Cerebellar nuclear complex (tissue), 1 donor: ENCODE measurements at regions not wholly inside any gene's neighbourhood (a gene's known extent, or its start where the extent isn't known, plus 50 kb on each side); places are given as distances from the start of the nearest gene placed in this dataset.
"Not testable (repeated sequence)": the region's sequence is repeated elsewhere in the genome, so short reads cannot be mapped to it uniquely, and the experiment has no call there.

ENCODE experiments used
- DNase-seq, 2 experiments: peaks; one replicate each; lab custom pipeline; 2025; lab: John Stamatoyannopoulos, UW

GRCh38 chr4:170591076-170591475 lies 501.3 kb upstream of the AADAT start:
- DNase-seq, result no peak

GRCh38 chr4:170589597-170590191 lies 499.9 kb upstream of the AADAT start:
- no peak for DNase-seq

- DNase-seq, result no peak
These were observed 492.2 kb upstream of the AADAT start for GRCh38 chr4:170581969-170582368.

- no peak for DNase-seq
These were observed 491.6 kb upstream of the AADAT start for GRCh38 chr4:170581322-170581721.

GRCh38 chr4:170580651-170581050 lies 490.9 kb upstream of the AADAT start:
- DNase-seq, result no peak

- DNase-seq, result no peak
These were observed 449.2 kb upstream of the AADAT start for GRCh38 chr4:170538821-170539473.

GRCh38 chr4:170529748-170530722 lies 440.3 kb upstream of the AADAT start:
- DNase-seq, result no peak

- no peak for DNase-seq
These were observed 436.7 kb upstream of the AADAT start for GRCh38 chr4:170526471-170526870.

- no peak for DNase-seq
These were observed 432.7 kb upstream of the AADAT start for GRCh38 chr4:170522427-170522970.

GRCh38 chr4:170497689-170498088 lies 407.9 kb upstream of the AADAT start:
- no peak for DNase-seq

- no peak for DNase-seq
These were observed 407.4 kb upstream of the AADAT start for GRCh38 chr4:170497112-170497511.

GRCh38 chr4:170491981-170492380 lies 402.2 kb upstream of the AADAT start:
- no peak for DNase-seq

- no peak for DNase-seq
These were observed 386.6 kb upstream of the AADAT start for GRCh38 chr4:170476351-170476750.

GRCh38 chr4:170465429-170465828 lies 375.7 kb upstream of the AADAT start:
- DNase-seq, result no peak

- no peak for DNase-seq
These were observed 374.9 kb upstream of the AADAT start for GRCh38 chr4:170464614-170465197.

- DNase-seq, result no peak
These were observed 357.0 kb upstream of the AADAT start for GRCh38 chr4:170446782-170447181.

GRCh38 chr4:170441146-170441545 lies 351.4 kb upstream of the AADAT start:
- DNase-seq, result not testable (repeated sequence)

- no peak for DNase-seq
These were observed 339.2 kb upstream of the AADAT start for GRCh38 chr4:170428929-170429328.

GRCh38 chr4:170425521-170426143 lies 335.9 kb upstream of the AADAT start:
- no peak for DNase-seq

- DNase-seq, result no peak
These were observed 335.3 kb upstream of the AADAT start for GRCh38 chr4:170425040-170425439.

- no peak for DNase-seq
These were observed 333.4 kb upstream of the AADAT start for GRCh38 chr4:170423137-170423536.

- DNase-seq, result no peak
These were observed 330.5 kb upstream of the AADAT start for GRCh38 chr4:170420255-170420693.
